Gastroesophageal sphincter (tissue), 3 donors: ENCODE measurements at regions not wholly inside any gene's neighbourhood (a gene's known extent, or its start where the extent isn't known, plus 50 kb on each side); places are given as distances from the start of the nearest gene placed in this dataset.

Experiments
- CTCF ChIP-seq, 4 experiments: fragments of 200-600 bp in 2 of 4; fragments of 450-650 bp in 2 of 4; sonication (generic) in 1 of 4; IDR thresholded peaks; one replicate each; pipeline ENCODE4 v1.5.1; 2017 to 2019; ENCODE audit warnings: antibody characterized with exemption in 4 of 4, mild to moderate bottlenecking in 2 of 4, moderate library complexity in 2 of 4
- POLR2A ChIP-seq, 2 donors: fragments of 450-650 bp; IDR thresholded peaks; one replicate each; pipeline ENCODE4 v1.6.1; 2017; ENCODE audit warnings: antibody characterized with exemption in 2 of 2, mild to moderate bottlenecking in 2 of 2, moderate library complexity in 1 of 2

- TF ChIP-seq CTCF (IDR thresholded peaks at IDR 0.05) (no peak), POLR2A (IDR thresholded peaks at IDR 0.05) (no peak)
Measured at GRCh38 chr4:154140869-154141268, 350.7 kb downstream of the DCHS2 start.
